ENCODE measurements at regions not wholly inside any gene's neighbourhood (a gene's known extent, or its start where the extent isn't known, plus 50 kb on each side); places are given as distances from the start of the nearest gene placed in this dataset.

- TF ChIP-seq POU2F2 (IDR thresholded peaks at IDR 0.05; ENCODE audit: borderline replicate concordance, low read depth, low read length) (no peak), KDM1A (IDR thresholded peaks at IDR 0.05; ENCODE audit: borderline replicate concordance) (no peak), ESRRA (IDR thresholded peaks at IDR 0.05; ENCODE audit: low read length) (no peak)
- TF ChIP-seq, protein P1, sequence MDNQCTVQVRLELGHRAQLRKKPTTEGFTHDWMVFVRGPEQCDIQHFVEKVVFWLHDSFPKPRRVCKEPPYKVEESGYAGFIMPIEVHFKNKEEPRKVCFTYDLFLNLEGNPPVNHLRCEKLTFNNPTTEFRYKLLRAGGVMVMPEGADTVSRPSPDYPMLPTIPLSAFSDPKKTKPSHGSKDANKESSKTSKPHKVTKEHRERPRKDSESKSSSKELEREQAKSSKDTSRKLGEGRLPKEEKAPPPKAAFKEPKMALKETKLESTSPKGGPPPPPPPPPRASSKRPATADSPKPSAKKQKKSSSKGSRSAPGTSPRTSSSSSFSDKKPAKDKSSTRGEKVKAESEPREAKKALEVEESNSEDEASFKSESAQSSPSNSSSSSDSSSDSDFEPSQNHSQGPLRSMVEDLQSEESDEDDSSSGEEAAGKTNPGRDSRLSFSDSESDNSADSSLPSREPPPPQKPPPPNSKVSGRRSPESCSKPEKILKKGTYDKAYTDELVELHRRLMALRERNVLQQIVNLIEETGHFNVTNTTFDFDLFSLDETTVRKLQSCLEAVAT (IDR thresholded peaks at IDR 0.05), result no peak
These were observed 104.9 kb downstream of the OGFRL1 start for GRCh38 chr6:71393471-71393870.
